GM23338 (cell line): ENCODE measurements at regions not wholly inside any gene's neighbourhood (a gene's known extent, or its start where the extent isn't known, plus 50 kb on each side); places are given as distances from the start of the nearest gene placed in this dataset.

Experiments
- CREB1 ChIP-seq: fragments of 250-450 bp; sonication (Bioruptor Pico); IDR thresholded peaks from 2 replicates; pipeline ENCODE4 v1.5.0; 2020; ENCODE audit warnings: low read depth, mild to moderate bottlenecking, moderate library complexity
- CTCF ChIP-seq, 2 experiments: fragments of 200-600 bp in 1 of 2; sonication (generic) in 1 of 2; conservative IDR thresholded peaks; 2 replicates each; pipeline versions ENCODE4 v1.5.1 to v1.6.1; 2016 to 2017; ENCODE audit warnings: antibody characterized with exemption in 2 of 2, low read depth in 2 of 2, mild to moderate bottlenecking in 2 of 2, moderate library complexity in 1 of 2
- EZH2 ChIP-seq: fragments of 200-600 bp; sonication (generic); IDR thresholded peaks from one replicate; pipeline ENCODE4 v1.8.0; 2017; ENCODE audit warnings: antibody characterized with exemption, mild to moderate bottlenecking, low read depth; ENCODE audit not compliant: unreplicated experiment
- EZH2phosphoT487 ChIP-seq: fragments of 200-600 bp; sonication (generic); IDR thresholded peaks from one replicate; pipeline ENCODE4 v1.8.1; 2018; ENCODE audit warnings: antibody characterized with exemption; ENCODE audit not compliant: unreplicated experiment
- JUNB ChIP-seq: IDR thresholded peaks from one replicate; pipeline ENCODE4 v1.6.1; 2016; ENCODE audit warnings: antibody characterized with exemption; ENCODE audit not compliant: unreplicated experiment
- NANOG ChIP-seq: IDR thresholded peaks from 2 replicates; pipeline ENCODE4 v1.6.1; 2016; ENCODE audit warnings: antibody characterized with exemption, borderline replicate concordance
- POLR2AphosphoS5 ChIP-seq: IDR thresholded peaks from 2 replicates; pipeline ENCODE4 v1.6.1; 2016; ENCODE audit warnings: antibody characterized with exemption, low read depth
- STAT1 ChIP-seq: IDR thresholded peaks from one replicate; pipeline ENCODE4 v1.6.1; 2016; ENCODE audit warnings: antibody characterized with exemption; ENCODE audit not compliant: unreplicated experiment
- ZNF114 ChIP-seq: fragments of 250-450 bp; sonication (Bioruptor Pico); IDR thresholded peaks from 2 replicates; pipeline ENCODE4 v1.5.0; 2020; ENCODE audit warnings: mild to moderate bottlenecking, moderate library complexity
- ZNF331 ChIP-seq: fragments of 250-450 bp; sonication (Bioruptor Pico); IDR thresholded peaks from 2 replicates; pipeline ENCODE4 v1.5.0; 2020; ENCODE audit warnings: low read depth, mild to moderate bottlenecking, moderate library complexity
- TF ChIP-seq, protein P1 (sequence below): IDR thresholded peaks from 2 replicates; pipeline ENCODE4 v1.6.1; 2016; ENCODE audit warnings: antibody characterized with exemption
- TF ChIP-seq, protein P2 (sequence below): IDR thresholded peaks from one replicate; pipeline ENCODE4 v1.6.1; 2018; ENCODE audit warnings: antibody characterized with exemption; ENCODE audit not compliant: unreplicated experiment

DNA sequence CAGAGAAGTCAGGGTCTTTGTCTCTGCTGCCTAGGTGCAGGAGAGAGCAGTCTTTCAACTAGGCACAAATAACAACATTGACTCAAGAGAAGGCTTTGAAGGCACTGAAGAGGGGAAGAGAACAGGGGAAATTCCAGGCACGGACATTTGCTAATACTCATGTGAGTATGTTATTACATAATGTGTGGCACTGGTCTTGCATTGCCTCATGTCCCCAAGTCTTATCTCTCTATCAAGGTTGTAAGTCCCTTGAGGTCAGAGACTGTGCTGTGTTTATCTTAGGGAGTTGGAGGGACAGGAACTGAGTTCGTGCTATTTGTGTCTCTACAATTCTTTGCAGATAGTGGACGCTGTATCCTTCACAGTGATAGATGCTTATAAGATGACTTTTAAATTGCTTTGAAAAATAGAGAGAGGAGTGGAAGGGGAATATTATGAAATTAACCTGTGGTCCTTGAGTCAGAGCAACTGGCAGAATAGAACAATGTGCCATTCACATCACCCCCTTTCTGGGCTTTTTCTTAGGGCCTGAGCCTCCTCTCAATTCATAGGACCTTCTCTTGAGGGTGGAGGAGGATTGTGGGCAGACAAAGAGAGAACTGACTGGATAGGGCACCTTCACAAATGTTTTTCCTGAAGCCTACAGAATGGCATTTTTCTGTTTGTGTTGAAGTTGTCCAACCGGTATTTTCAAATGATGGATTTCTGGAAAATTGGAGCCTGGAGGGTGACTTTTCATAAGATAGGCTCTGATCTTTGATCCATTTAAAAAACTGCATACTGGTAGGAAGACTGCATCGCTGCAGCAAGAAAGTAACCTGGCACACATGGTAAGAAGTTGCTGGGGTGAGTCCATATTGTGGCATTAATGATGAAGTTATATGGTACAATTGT is 96.6 kb upstream of the CXCR4 start:
- TF ChIP-seq CTCF (conservative IDR thresholded peaks at IDR 0.05; ENCODE audit: low read depth in 2 of 2) = no peak
- TF ChIP-seq EZH2phosphoT487 = no peak
- TF ChIP-seq NANOG = no peak
- TF ChIP-seq EZH2 = no peak
- no peak for TF ChIP-seq POLR2AphosphoS5
- TF ChIP-seq, protein P1, sequence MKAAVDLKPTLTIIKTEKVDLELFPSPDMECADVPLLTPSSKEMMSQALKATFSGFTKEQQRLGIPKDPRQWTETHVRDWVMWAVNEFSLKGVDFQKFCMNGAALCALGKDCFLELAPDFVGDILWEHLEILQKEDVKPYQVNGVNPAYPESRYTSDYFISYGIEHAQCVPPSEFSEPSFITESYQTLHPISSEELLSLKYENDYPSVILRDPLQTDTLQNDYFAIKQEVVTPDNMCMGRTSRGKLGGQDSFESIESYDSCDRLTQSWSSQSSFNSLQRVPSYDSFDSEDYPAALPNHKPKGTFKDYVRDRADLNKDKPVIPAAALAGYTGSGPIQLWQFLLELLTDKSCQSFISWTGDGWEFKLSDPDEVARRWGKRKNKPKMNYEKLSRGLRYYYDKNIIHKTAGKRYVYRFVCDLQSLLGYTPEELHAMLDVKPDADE = no peak
- TF ChIP-seq ZNF331 (CRISPR knock-in tag) = no peak
- no peak for TF ChIP-seq JUNB
- TF ChIP-seq, protein P2, sequence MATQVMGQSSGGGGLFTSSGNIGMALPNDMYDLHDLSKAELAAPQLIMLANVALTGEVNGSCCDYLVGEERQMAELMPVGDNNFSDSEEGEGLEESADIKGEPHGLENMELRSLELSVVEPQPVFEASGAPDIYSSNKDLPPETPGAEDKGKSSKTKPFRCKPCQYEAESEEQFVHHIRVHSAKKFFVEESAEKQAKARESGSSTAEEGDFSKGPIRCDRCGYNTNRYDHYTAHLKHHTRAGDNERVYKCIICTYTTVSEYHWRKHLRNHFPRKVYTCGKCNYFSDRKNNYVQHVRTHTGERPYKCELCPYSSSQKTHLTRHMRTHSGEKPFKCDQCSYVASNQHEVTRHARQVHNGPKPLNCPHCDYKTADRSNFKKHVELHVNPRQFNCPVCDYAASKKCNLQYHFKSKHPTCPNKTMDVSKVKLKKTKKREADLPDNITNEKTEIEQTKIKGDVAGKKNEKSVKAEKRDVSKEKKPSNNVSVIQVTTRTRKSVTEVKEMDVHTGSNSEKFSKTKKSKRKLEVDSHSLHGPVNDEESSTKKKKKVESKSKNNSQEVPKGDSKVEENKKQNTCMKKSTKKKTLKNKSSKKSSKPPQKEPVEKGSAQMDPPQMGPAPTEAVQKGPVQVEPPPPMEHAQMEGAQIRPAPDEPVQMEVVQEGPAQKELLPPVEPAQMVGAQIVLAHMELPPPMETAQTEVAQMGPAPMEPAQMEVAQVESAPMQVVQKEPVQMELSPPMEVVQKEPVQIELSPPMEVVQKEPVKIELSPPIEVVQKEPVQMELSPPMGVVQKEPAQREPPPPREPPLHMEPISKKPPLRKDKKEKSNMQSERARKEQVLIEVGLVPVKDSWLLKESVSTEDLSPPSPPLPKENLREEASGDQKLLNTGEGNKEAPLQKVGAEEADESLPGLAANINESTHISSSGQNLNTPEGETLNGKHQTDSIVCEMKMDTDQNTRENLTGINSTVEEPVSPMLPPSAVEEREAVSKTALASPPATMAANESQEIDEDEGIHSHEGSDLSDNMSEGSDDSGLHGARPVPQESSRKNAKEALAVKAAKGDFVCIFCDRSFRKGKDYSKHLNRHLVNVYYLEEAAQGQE = no peak
- TF ChIP-seq CREB1 = no peak
- no peak for TF ChIP-seq ZNF114 (CRISPR knock-in tag)
- no peak for TF ChIP-seq STAT1
